HG03520 (cell line): ENCODE measurements at regions not wholly inside any gene's neighbourhood (a gene's known extent, or its start where the extent isn't known, plus 50 kb on each side); places are given as distances from the start of the nearest gene placed in this dataset.

Experiments
- ATAC-seq: cut with Tn5 transposase; IDR thresholded peaks from one replicate; pipeline ENCODE4 v1.9.1; 2021; ENCODE audit warnings: mild to moderate bottlenecking, moderate library complexity; ENCODE audit not compliant: unreplicated experiment

DNA sequence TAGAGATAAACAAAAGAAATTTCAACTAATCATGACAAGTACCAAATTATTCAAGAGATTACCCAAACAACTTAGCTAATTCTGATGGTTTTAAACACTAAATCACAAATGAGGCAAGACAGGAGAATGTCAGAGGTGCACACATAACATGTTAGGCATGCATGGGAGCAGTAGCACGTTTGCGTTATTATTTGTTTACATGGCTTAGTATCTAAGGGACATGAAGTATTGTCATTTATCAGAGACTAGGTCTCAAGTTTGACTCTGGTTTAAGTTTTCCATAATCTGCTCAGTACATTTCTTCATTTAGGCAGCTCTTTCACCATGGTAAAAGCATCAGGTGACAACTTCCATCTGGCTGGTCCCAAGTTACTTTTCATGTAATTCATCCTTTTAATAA lies 244.1 kb upstream of the TNC start:
- ATAC-seq = no peak

DNA sequence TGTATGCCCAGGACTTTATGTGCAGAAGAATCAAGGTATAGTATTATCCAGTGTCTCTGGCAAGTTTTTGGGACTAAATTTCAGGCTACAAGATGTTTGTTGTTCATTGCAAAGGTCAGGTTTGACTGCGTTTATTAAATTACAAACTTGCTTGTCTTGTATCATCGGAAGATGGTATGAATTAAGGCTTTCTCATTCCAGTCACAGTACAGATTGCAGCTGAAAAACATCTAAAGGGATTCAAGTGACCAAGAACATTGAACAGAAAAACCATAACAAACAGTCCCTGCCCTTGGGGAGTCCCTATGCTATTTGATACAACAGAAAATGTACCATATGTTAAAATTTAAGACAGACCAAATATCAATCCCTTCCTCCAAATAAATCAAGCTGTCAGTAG lies 244.7 kb upstream of the TNC start:
- ATAC-seq = no peak

DNA sequence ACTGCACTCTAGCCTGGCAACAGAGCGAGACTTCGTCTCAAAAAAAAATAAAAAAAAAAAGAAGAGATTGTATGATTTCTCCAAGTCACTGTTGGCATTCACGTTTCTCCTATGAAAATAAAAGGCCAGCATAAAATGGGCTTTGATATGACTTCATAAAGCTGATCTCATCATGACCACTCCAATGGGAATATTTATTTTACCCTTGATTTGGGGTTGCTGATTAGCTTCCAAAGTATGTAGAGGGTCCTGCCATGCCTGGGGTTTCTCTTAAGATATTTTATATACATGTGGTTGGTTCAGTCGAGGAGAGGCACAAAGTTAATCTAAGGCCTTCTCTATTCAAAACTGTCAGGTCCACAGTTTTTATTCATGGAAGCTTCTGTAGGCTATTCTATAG lies 247.0 kb upstream of the TNC start:
- no peak for ATAC-seq

DNA sequence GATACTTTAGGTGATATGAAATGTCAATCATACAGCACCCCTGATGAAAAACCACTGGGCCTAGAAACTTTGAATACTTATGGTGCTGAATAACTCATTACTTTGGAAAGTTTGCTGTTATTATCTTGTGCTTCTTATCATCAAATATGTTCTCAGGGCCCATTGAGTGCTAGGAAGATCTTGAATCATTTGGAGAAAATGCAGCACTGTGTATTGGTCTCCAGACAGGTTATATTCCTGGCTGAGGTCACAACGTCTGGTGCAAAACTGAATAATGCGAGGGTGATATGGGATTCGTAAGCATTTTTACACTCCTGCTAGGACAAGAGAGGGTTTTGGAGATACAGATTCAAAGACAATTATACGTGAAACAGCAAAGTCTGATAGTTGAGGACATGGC lies 249.4 kb upstream of the TNC start:
- ATAC-seq = no peak

DNA sequence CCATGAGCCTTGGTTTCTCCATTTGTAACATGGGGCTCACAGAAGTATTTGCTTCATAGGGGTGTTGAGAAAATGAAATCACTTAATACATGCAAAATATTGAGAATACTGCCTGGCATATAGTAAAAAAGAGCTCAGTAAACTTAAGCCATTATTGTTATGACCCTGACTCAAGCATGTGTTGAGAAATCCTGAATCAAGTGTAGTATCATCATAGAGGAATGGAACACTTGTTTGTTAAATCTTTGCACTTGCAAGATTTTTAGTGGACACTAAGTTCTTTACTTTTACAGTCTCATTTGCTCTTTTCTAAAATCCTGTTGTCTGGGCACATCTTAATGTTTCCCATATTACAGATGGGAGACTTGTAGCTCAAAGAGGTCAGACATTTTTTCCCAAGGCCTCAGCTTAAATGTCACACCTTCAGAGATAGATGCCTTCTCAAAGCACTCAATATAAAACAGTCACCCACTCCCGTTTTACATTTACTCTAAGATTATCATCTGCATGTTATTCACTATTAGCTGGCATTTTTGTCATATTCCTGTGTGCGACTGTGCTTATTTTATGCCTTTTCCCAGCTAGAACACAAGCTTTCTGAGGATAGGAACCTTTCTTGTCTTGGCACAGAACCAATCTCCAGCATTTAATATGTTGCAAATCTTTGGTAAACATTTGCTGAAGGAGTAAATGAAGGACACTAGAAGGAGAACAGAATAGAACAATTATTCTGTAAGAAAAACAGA lies 250.0 kb upstream of the TNC start:
- ATAC-seq = no peak

DNA sequence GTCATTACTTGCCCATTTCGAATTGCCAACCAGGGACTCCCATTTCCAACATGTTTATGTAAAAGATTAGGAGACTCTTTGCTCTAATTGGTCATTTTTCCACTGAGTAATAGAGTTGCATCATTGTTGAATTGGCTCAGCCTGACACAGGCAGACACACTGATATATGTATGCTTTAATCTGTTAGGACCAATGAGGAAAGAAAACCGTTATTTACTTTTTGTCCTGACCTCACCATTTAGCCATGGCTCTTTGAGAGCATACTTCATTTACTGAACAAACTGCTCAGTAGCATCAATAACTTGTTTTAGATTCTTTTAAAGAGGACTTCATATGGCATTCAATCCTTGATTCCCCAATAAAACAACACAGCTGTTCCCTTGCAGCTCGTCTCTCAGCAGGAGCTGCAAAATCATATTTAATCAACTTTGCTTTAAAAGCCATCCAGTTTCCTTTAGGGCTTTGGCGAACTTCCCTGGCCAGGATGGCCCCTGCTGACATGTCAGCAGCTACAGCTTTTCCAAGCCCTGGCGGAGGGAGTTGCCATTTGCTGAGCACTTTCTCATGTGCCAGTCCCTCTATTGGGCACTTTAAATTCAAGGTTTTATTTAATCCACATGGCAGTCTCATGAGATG lies 251.5 kb upstream of the TNC start:
- no peak for ATAC-seq

DNA sequence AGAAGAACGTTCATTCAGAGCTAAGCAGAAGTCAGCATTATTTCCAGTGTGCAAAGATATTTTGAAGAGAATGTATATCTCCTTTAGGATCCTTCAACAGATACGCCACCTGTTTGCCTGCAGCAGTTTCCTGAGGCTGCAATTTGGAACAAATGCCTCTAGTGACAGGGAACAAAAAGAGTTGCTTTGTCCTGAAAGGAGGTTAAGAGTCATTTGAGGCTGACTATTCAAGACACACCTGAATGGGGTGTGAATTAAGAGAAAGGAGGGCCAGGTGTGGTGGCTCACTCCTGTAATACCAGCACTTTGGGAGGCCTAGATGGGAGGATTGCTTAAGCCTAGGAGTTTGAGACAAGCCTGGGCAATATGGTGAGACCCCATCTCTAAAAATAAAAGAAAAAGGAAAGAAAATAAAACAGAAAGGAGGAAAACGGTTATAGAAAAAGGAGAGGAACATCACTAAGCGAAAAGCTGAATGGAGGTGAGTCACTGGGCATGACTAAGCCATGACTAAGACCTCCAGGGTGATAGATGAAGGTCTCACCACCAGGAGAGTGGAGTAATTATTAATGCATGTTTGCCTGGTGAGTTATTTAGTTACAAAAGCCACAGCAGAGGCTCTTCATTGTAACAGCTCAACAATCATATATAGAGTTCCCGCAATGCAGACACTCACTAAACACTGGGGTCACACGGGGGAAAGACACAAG lies 255.2 kb upstream of the TNC start:
- no peak for ATAC-seq

DNA sequence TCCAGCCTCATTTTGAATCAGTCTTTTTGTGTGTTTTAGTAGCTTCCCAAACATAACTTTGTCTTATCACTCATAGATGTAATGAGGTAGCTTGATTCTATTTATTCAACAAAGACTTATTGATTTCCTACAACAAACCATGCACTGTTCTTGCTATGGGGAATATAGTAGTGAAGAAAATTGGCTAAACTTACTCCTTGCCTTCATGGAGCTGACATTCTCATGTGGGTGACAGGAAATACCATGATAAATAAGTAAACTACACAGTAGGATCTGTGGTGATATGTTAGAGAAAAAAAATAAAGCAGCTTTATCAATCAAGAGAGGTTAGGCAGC lies 255.7 kb upstream of the TNC start:
- ATAC-seq = no peak

DNA sequence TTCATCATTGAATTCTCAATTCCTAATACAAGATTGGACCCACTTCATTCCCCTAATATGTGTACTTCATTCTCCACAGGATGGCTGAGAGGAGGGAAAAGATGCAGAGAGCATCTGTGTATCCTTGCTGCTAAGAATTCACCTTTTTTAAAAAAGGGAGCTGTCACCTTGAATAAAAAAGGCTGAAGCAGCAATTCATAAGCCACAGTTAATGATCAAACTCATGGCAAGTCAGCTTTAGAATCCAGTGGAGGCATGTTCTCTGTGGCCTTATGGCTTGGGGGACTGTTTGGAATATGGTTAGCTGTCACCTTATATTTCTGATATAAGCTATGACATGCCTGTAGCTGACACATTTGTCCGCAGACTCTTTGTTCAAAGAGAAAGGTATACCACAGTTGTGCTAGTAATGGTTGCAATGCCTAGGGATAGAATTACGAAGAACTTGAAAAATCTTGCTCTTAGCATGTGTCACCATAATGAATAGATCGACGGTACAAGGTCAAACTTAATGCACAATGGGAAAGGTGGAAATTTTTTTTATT lies 256.8 kb upstream of the TNC start:
- ATAC-seq = no peak

DNA sequence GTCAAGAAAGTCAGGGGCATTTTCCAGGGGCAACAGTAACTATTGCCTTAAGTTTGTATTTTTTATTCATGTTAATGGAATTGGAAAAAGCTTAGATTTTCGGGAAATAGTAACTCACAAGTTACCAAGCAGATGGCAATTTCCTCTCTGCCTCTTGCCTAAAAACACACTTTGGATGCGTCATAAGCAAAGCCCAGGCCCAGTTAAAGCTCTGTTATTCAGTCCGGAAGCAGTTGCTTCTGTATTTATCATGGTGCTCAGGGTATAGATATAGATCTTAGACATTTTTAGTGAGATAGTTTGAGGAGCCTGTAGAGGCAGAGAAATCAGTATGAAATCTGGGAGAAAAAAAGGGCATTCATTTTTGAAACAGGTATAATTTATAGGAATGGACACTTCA lies 260.3 kb upstream of the TNC start:
- ATAC-seq = no peak

DNA sequence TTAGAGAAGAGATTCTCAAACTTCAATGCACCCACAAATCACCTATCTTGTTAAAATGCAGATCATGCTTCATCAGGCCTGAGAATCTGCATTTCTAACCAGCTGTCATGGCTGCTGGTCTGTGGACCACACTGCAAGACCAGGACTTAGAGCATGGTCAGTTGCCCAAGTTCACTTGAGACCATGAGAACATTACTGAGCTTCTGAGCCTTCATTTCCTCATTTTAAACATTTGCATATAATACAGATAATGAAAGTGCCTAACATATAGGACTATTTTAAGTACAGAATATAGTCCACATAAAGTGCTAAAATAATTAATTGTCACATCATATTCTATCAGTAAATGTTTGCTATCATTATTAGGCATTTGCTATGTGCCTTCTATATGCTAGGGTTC lies 260.8 kb upstream of the TNC start:
- ATAC-seq = no peak

DNA sequence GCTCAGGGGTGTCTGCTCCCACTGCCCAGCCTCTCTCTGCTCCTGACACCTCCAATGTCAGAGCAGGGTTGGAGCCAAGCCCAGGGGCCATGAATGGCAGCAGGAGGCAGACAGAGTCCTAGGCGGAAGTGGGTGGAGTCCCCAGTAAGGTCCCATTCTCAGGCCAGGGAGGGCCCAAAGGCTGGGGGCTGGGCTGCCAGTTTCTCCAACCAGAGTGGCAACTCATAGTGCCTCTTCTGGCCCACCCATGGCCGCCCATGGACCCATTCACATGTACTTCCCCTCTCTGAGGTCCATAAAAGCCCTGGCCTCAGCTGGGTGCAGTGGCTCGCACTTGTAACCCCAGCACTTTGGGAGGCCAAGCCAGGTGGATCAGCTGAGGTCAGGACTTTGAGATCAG lies 261.8 kb upstream of the TNC start:
- no peak for ATAC-seq

DNA sequence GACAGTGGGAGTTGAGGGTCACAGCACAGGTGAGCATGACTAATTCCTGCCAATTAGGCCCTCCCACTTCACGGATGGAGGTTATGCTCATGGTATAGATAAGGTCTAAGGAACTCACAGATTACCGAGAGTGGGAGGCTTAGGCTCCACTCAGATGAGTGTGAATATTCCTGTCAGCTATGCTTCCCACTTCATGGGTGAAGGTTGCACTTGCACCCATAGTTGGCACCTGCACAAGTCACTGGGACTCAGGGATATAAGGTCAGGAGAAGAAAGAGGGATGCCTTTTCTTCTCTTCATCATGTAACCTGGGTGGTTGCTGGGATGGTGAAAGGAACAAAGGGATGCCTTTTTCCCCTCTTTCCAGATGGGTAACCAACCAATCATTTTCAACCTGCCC lies 264.9 kb upstream of the TNC start:
- no peak for ATAC-seq

DNA sequence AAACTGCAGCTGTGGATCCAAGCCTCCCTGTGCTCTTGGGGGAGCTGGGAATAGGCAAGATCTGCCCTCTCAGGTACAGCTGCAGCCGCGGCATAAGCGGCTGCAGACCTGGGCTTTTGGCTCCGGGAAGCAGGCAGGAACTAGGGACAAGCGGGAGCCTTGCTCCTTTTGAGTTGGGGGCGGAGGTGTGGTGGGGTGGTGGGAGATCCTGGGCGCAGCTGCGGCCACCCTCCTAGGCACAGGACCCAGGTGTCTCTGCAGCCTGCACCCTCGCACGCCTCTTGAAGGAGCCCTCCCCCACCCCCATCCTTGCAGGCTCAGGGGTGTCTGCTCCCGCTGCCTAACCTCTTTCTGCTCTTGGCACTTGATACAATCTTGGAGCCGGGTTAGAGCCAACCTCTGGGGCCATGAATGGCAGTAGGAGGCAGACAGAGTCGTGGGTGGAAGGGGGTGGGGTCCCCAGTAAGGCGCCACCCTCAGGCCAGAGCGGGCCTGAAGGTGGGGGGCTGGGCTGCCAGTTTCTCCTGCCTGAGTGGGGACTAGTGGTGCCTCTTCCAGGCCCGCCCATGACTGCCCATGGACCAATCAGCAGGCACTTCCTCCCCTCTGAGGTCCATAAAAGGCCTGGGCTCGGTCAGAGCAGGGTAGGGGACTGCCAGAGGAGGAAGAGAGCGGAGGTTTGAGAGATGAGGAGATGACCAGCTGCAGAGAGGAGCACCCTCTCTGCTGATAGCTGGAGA lies 267.6 kb upstream of the TNC start:
- ATAC-seq = no peak

DNA sequence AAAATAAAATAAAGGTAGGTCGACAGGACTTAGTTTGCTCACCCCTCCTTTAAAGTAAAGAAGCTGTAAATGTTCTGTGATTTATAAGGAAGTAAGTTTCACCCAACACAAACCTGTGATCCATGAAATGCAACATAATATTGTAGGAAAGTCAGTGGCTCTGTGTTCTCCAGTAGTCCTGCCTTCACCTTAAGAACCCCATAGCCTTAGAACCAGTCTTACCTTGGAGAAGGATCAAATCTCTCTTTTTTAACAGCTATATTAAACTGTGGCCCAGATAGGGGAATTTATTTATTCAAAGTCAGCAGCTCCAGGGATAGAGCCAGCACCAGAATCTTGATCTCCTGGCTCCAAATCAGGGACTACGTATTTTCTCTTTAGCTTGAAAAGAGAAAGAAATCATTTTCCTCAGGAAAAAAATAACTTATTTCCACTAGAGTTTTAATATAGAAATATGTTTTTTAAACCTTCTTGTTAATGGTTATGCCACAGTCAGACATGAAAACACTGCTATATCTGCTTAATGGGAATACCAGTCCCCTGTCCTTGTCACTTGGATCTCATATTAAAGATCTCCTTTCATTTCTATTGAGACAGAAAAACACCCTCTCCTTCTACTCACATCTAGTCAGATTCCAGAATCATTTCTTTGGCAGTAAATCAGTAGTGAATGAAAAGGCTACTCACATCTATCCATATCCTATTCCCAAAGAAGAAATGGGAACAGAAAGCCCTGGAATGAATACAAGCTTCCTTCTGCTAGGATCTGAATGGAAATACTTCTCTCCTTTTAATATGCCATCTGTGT lies 269.2 kb upstream of the TNC start:
- ATAC-seq = no peak

DNA sequence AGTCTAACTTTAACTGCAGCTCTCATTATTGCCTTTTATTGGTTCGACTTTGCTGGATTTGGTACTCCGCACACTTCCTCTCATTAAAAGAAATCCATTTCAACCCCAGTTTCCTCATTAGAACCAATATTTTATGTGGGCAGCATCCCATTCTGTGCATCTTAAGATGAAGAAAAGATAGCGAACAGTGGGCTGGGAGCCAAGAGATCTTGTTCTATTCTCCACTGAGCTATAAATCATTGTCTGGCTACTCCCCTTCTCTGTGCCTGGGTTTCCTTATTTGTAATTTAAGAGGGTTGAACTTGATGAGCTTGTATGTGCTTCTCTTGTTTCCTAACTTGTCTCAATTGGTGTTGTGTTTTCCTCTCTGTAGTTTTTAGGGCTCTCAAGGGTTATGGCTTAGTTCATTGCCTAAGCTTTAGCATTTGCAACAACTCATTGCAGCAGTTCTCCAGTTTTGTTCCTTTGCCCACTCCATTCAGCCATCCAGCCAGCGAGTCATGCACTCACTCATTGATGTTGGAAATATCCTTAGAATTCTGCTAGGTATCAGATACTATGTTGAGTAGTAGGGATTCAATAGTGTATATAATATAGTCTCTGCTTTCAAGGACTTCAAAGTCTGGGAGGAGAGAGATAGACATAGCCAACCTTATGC lies 273.3 kb upstream of the TNC start:
- ATAC-seq = no peak

DNA sequence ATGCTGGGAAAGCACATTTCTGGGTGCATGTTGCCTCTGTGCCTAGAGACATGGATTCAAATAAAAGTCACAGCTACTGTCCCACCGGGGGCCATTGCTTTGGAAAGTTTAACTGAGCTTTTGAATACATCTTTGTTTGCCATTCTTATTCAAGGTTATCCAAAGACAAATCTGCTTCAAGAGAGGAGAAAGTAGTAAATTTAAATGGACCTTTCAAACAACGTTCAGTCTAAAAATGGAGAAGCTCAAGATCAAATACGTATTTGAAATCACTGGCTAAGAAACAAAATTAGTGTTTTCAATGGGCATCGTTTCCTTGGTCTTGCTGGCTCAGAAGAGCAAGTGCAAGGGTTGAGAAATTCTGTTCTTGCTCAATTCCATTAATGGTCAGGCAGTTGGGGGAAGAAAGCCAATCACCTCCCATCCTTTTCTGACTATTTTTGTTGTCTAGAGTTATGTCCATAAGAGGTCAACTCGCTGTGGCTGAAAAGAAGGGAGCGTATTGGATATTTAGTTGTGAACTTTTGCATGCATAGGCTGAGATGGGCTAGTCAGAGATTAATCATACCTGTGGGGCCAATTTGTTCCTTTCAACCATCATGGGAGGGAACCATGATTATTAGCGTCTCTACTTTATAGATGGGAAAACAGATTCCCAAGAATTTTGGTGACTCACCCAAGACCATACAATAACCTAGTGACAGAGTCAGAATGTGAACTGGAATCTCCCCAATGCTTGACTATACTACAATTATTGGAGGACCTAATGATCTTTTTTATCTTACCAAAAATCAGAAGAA lies 276.2 kb upstream of the TNC start:
- ATAC-seq = no peak

DNA sequence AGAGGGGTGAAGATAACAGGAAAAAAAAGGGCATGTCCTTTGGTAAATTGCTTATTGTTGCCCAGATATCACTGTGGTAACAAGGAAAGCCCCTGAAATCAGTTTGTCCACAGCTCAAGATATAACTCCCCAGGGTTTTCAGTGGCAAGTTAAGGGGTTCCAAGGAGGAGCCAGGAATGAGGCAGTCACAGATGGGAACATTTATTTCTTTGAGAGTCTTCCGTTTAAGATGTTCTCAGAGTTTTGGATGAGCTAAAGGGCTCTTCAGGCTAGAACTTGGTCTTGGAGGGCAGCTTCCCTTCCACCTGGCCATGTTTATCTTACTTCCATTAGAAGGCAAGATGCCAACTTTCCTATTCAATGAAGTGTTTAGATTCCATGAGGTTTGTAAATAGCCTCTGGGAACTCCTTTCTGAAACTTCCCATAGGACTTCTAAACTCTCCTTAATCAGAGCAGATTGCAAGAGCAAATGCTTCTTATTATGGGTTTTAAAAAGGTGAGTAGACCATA lies 277.6 kb upstream of the TNC start:
- no peak for ATAC-seq

DNA sequence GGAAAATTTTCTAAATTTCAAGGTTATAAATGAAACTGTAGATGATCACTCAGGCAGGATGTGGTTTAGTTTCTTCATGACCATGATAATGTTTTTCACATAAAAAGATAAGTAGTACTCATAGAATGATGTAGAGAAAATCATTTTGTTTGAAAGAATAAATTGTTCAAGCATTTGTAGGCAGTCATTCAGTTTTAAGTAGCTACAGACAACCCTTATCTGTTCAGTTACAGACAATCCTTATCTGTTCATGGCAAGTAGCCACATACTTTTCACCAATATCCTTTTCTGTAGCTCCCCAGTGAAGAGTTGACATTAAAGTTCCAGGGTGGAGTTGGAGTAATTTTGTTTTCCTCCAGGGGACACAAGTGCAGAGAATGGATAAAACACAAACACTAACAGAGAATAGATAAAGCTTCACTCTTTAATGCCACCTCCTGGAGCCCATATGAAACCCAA lies 278.1 kb upstream of the TNC start:
- no peak for ATAC-seq
